NCI-H748 (cell line): ENCODE measurements at regions not wholly inside any gene's neighbourhood (a gene's known extent, or its start where the extent isn't known, plus 50 kb on each side); places are given as distances from the start of the nearest gene placed in this dataset.
"Not testable (repeated sequence)": the region's sequence is repeated elsewhere in the genome, so short reads cannot be mapped to it uniquely, and the experiment has no call there.

Source experiments
- DNase-seq: peaks from one replicate; lab custom pipeline; 2025; ENCODE audit not compliant: unreplicated experiment; lab: John Stamatoyannopoulos, UW

- DNase-seq, result not testable (repeated sequence)
Observed at GRCh38 chr21:9690981-9691380, 830.4 kb upstream of the TPTE start.

DNA sequence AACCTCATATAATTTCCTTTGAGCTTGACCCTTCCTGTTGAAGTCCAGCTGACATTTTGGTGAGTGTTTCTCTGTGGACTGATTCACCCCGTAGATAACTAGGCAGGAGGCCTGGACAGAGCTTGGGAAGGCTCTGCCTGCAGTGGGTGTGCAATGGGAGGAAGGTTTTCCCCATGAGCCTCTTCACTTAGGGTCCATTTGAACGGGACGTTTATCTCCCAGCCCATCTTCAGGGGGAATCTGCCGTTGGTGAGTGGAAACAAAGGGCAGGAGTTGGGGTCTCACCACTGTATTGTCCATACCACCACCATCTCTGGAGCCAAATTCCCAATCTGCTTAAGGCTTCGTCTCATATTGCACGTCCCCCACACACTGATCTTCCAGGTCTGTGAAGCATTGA is 825.6 kb upstream of the TPTE start:
- not testable (repeated sequence) for DNase-seq

DNA sequence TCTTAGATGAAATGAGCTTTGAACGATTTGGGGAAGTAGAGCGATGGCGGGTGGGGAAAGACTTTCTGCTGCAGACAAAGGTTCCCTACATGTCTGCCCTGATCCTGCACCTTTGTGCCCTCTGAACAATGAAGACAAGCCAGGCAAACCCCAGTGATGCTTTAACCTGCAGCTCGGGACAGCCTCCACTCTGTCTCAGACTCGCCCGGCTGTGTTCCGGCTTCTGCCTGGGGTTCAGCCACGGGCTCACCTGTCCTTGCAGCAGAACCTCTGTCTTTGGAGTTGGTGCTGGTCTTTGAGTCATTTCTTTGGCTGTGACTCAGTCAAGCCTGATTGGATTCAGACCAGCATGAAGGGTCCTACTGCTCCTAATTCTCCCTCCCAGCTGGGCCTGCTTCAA is 823.6 kb upstream of the TPTE start:
- DNase-seq, result not testable (repeated sequence)

DNA sequence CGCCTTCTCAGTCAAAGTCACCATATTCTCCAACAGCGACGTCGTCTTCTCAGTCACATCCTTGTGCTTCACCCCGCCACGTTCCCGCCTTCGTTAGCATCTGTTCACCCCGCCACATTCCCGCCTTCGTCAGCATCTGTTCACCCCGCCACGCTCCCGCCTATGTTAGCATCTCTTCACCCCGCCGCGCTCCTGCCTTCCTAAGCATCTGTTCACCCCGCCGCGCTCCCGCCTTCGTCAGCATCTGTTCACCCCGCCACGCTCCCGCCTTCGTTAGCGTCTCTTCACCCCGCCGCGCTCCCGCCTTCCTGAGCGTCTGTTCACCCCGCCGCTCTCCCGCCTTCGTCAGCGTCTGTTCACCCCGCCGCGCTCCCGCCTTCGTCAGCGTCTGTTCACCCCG is 816.4 kb upstream of the TPTE start:
- DNase-seq, result not testable (repeated sequence)

- not testable (repeated sequence) for DNase-seq
Observed at GRCh38 chr21:9705455-9705854, 815.9 kb upstream of the TPTE start.

GRCh38 chr21:9724542-9724941 is 796.8 kb upstream of the TPTE start:
- DNase-seq, result not testable (repeated sequence)

DNA sequence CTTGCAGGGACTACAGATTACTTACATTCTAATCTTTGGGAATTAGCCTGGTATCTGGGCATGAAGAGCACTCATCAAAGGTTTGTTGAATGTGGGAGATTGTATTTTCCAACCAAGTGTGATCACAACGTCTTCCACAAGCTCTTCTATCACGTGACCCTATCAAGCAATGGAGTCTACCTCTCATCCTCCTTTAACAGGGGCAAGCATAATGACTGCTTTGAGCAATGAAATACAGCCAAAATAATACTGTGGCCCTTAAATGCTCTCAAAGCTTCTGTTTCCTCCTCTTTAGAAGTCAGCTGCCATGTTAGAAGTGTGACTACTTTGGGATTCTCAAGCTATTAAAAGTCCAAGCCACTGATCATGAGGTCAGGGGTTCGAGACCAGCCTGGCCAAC is 794.2 kb upstream of the TPTE start:
- not testable (repeated sequence) for DNase-seq

- not testable (repeated sequence) for DNase-seq
Observed at GRCh38 chr21:9728219-9728992, 793.0 kb upstream of the TPTE start.

GRCh38 chr21:9730866-9731265 is 790.5 kb upstream of the TPTE start:
- no peak for DNase-seq

DNA sequence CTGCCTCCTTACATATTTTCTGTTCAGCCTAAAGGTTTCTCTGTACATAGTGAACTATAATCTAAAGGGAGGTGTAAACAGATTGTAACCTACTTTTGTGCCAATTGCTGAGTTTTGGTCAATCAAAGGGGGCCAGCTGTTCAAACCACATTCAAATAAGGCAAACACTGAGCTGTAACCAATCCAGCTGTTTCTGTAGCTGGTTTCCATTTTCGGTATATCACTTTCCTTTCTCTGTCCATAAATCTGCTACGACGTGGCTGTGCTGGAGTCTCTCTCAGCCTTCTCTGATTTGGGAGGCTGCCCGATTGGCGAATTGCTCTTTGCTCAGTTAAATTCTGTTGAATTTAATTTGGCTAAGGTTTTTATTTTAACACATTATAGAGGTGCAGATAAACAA is 790.1 kb upstream of the TPTE start:
- not testable (repeated sequence) for DNase-seq

- DNase-seq, result not testable (repeated sequence)
Observed at GRCh38 chr21:9732605-9733004, 788.8 kb upstream of the TPTE start.

DNA sequence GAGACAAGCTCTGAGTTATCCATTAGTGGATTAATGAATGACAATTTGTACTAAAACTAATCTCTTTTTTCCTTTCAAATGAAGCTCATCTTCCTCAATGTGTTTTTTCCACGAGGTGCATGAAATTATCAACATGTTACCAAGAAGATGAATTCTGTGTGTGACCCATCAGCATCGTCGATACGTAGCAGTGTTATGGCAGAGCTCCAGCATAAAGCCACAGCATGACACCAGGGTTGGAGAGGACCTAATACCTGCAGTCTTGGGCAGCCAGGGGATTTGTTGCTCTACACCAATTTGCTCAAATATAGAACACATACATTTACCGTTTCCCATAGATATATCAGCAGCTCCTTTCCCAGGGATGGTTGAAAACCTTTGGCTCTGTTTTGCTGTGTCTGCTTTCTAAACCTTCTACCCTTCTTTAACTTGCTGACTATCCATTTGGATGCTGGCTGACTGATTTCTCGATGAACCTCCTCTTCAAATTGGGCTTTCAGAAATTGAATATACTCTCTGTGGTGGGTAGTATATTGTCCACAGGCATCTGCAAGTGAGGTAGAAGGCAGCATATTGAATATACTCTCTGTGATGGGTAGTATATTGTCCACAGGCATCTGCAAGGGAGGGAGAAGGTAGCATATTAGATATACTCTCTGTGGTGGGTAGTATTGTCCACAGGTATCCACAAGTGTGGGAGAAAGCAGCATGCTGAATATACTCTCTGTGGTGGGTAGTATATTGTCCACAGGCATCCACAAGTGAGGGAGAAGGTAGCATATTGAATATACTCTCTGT is 787.4 kb upstream of the TPTE start:
- not testable (repeated sequence) for DNase-seq

- no peak for DNase-seq
Observed at GRCh38 chr21:9735421-9735961, 785.9 kb upstream of the TPTE start.

DNA sequence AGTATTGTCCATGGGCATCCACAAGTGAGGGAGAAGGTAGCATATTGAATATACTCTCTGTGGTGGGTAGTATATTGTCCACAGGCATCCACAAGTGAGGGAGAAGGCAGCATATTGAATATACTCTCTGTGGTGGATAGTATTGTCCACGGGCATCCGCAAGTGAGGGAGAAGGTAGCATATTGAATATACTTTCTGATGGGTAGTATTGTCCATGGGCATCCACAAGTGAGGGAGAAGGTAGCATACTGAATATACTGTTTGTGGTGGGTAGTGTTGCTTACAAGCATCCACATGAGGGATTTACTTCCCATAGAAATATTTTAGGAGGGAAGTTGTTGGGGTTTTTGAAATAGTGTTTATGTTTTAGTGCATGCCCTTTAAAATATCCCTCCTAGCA is 784.1 kb upstream of the TPTE start:
- not testable (repeated sequence) for DNase-seq

GRCh38 chr21:9737871-9738515 is 783.4 kb upstream of the TPTE start:
- DNase-seq, result not testable (repeated sequence)

DNA sequence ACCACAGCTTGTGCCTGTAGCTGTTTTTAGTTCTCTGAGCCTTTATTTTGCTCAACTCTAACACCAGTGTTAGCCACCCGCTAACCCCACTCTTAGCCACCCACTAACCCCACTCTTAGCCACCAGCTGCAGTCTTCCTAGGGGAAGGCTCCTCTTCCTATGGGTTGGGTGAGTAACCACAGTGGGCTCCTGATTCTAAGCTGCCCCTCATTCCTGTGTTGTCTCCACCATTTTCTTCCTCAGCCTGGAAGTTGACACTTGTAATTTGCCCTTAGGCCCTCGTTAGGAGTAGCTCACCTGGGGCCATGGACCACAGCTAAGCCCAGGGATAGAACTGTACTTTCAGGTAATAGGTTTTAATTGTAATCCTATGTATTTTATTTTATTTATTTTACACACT is 782.9 kb upstream of the TPTE start:
- no peak for DNase-seq

GRCh38 chr21:9739240-9739639 is 782.1 kb upstream of the TPTE start:
- no peak for DNase-seq

GRCh38 chr21:9740177-9740941 is 781.0 kb upstream of the TPTE start:
- not testable (repeated sequence) for DNase-seq

DNA sequence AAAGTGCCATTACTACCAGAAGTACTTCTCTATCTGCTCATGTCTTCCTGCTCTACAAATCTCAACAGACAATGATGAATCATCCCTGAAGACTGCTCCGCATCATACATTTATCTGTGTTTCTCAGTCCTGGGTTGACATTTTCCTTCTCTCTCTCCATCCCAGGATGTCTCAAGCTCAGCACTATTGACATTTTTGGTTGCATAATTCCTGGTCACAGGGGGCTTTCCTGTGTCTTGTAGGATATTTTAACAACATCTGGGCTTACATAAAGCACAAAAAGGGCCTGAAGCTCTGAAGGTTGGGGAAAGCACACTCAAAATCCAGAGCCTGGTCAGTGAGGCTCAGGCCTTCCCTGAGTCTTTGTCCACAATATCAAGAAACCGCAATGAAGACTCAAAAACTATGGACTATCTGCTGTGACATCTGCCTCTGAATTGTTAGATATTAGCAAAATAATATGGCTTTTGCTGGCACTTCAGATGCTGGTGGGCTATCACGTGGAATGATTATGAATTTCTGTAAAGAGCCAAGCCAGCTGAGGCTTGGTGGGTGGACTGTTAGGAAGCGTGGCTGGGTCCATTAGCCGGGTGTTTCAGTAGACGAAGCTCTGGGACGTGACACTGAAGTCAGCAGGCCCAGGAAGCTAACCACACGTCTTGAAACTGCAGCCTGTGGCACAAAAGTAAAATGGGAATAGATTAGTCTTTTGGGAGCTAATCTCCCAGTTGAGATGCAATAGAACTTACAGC is 780.2 kb upstream of the TPTE start:
- DNase-seq, result not testable (repeated sequence)

DNA sequence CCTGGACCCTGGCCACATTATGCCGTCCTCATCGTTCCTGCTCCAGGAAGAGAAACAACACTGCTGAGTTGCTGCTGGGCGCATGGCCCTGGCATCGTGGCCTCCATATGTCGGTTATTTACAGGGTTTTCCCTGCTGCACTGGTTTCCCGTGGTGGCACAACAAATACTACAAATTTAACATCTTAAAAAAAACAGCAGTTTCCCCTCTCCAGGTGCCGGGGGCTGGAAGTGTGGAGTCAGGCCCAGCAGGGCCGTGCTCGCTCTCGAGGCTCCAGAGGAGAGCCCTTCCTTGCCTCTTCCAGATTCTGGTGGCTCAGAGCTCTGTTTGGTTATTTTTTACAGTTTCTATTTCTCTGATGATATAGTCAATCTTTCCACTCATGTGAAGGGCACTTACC is 777.8 kb upstream of the TPTE start:
- not testable (repeated sequence) for DNase-seq
